AML-193 (cell line): ENCODE measurements at regions not wholly inside any gene's neighbourhood (a gene's known extent, or its start where the extent isn't known, plus 50 kb on each side); places are given as distances from the start of the nearest gene placed in this dataset.

ENCODE experiments used
- DNase-seq, 2 experiments: peaks; one replicate each; lab custom pipeline; 2025; lab: John Stamatoyannopoulos, UW

- DNase-seq: no peak
Observed at GRCh38 chr11:42179216-42179615, 719.8 kb upstream of the LRRC4C start.

GRCh38 chr11:42195289-42196013 lies 736.0 kb upstream of the LRRC4C start:
- no peak for DNase-seq

- no peak for DNase-seq
Observed at GRCh38 chr11:42200311-42200710, 740.9 kb upstream of the LRRC4C start.

- DNase-seq: no peak
Observed at GRCh38 chr11:42201603-42202148, 742.2 kb upstream of the LRRC4C start.

GRCh38 chr11:42205518-42205917 lies 746.1 kb upstream of the LRRC4C start:
- no peak for DNase-seq

- no peak for DNase-seq
Observed at GRCh38 chr11:42225664-42226063, 766.2 kb upstream of the LRRC4C start.

- DNase-seq: no peak
Observed at GRCh38 chr11:42232673-42233072, 773.2 kb upstream of the LRRC4C start.

- DNase-seq: no peak
Observed at GRCh38 chr11:42234451-42234951, 775.0 kb upstream of the LRRC4C start.

GRCh38 chr11:42237701-42238235 lies 778.3 kb upstream of the LRRC4C start:
- no peak for DNase-seq

GRCh38 chr11:42239188-42239587 lies 779.7 kb upstream of the LRRC4C start:
- DNase-seq: no peak

GRCh38 chr11:42243385-42243784 lies 783.9 kb upstream of the LRRC4C start:
- no peak for DNase-seq

GRCh38 chr11:42244376-42244775 lies 784.9 kb upstream of the LRRC4C start:
- no peak for DNase-seq

- no peak for DNase-seq
Observed at GRCh38 chr11:42249401-42249800, 789.9 kb upstream of the LRRC4C start.

- no peak for DNase-seq
Observed at GRCh38 chr11:42249956-42250355, 790.5 kb upstream of the LRRC4C start.

GRCh38 chr11:42251984-42252383 lies 792.5 kb upstream of the LRRC4C start:
- no peak for DNase-seq

- DNase-seq: peak; percentile 3 to 7
Observed at GRCh38 chr11:42253156-42253555, 793.7 kb upstream of the LRRC4C start.

- no peak for DNase-seq
Observed at GRCh38 chr11:42255906-42256305, 796.5 kb upstream of the LRRC4C start.

- no peak for DNase-seq
Observed at GRCh38 chr11:42257534-42257933, 798.1 kb upstream of the LRRC4C start.

- DNase-seq: no peak
Observed at GRCh38 chr11:42265072-42265471, 805.6 kb upstream of the LRRC4C start.

- no peak for DNase-seq
Observed at GRCh38 chr11:42271306-42271705, 811.9 kb upstream of the LRRC4C start.

- no peak for DNase-seq
Observed at GRCh38 chr11:42273977-42274376, 814.5 kb upstream of the LRRC4C start.

GRCh38 chr11:42296910-42297309 lies 837.5 kb upstream of the LRRC4C start:
- no peak for DNase-seq

- DNase-seq: no peak
Observed at GRCh38 chr11:42299780-42300179, 840.3 kb upstream of the LRRC4C start.

- no peak for DNase-seq
Observed at GRCh38 chr11:42301777-42302176, 842.3 kb upstream of the LRRC4C start.
